ENCODE measurements at regions not wholly inside any gene's neighbourhood (a gene's known extent, or its start where the extent isn't known, plus 50 kb on each side); places are given as distances from the start of the nearest gene placed in this dataset.

DNA sequence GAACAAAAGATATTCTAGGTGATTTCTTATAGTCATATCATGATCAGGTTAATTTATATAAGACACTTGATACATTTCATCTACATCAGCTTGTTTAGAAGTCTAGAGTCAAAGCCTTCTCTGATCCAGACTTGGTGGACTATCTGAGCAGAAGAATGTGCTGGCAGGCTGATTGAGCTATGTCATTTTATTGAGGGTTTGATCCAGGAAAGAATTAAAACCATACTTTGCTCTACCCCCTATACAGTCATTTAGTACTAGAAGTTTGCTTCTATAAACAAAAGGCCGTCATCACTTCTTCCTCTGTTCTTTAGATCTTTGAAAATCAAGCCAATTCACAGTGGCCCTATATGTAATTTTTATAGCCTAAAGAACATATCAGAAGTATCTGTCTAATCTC is 173.1 kb upstream of the PITX2 start:
- no peak overlapping the region for H3K4me2 ChIP-seq (ENCODE audit: control insufficient read depth, extremely low read depth, insufficient read depth, low read depth, low read length)
- TF ChIP-seq EZH2 (IDR thresholded peaks at IDR 0.05; ENCODE audit: low read length) (no peak), CTCF (optimal IDR thresholded peaks at IDR 0.05 in 1 of 3, IDR thresholded peaks at IDR 0.05 in 1 of 3, conservative IDR thresholded peaks at IDR 0.05 in 1 of 3; ENCODE audit: extremely low read depth in 1 of 3, insufficient read depth in 2 of 3, low read length in 3 of 3) (no peak)
- no peaks in the 10 kb centered on the region for H4K20me1 ChIP-seq (ENCODE audit: control insufficient read depth, extremely low read depth, insufficient read depth, low read length)
- H3K9ac ChIP-seq (ENCODE audit: control insufficient read depth, extremely low read depth, insufficient read depth, low read length), result no peak overlapping the region
- no peak overlapping the region for H3K27ac ChIP-seq (ENCODE audit: control insufficient read depth, insufficient read depth, low read length)
- H3K9me1 ChIP-seq (ENCODE audit: control insufficient read depth, extremely low read depth, insufficient read depth, low read length), result no peaks in the 10 kb centered on the region
- no peaks in the 10 kb centered on the region for H3K4me1 ChIP-seq (ENCODE audit: control insufficient read depth, extremely low read depth, insufficient read depth, low read length)
- no peak overlapping the region for H3K4me3 ChIP-seq (ENCODE audit: control insufficient read depth in 2 of 3, extremely low read depth in 1 of 3, insufficient read depth in 2 of 3, low read depth in 1 of 3, low read length in 3 of 3)
- H3K36me3 ChIP-seq (ENCODE audit: control insufficient read depth in 2 of 2, extremely low read depth in 1 of 2, insufficient read depth in 2 of 2, low read length in 2 of 2), result no peaks in the 10 kb centered on the region
- FAIRE-seq (no peak), DNase-seq (ENCODE audit: low read depth, low spot score) (no peak)
- no peaks in the 10 kb centered on the region for H3K79me2 ChIP-seq (ENCODE audit: control insufficient read depth, insufficient read depth, low read length)
- dilution Hi-C loops (cut with MboI; ENCODE audit: extremely low pct_ligation_motif_present, low sequenced_read_pairs), result no loop called here
- H3K9me3 ChIP-seq (ENCODE audit: control insufficient read depth, low read depth, low read length), result no peaks in the 10 kb centered on the region
- no peak overlapping the region for H2AFZ ChIP-seq (ENCODE audit: control insufficient read depth, low read length)
- H3K27me3 ChIP-seq (ENCODE audit: control insufficient read depth, extremely low read depth, insufficient read depth, low read length), result no peaks in the 10 kb centered on the region

DNA sequence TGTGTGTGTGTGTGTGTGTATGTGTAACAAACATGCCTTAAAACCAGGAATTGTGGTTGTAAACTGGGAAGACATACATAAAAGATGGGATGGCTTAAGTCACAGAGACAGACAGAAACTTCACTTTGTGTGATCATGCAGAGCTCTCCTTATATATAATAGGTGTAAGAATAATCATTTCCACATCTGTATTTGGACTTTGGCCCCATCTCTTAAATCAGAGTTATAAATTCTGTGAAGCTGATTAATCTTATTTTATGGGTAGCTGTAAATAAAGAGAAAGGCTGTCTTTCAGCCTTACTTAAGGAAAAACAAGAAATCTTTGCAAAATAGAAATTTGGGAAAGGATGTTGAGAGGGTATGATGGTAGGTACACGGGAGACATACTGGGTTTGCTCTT is 174.6 kb upstream of the PITX2 start:
- FAIRE-seq (no peak), DNase-seq (ENCODE audit: low read depth, low spot score) (no peak)
- no peak overlapping the region for H3K9ac ChIP-seq (ENCODE audit: control insufficient read depth, extremely low read depth, insufficient read depth, low read length)
- TF ChIP-seq CTCF (optimal IDR thresholded peaks at IDR 0.05 in 1 of 3, IDR thresholded peaks at IDR 0.05 in 1 of 3, conservative IDR thresholded peaks at IDR 0.05 in 1 of 3; ENCODE audit: extremely low read depth in 1 of 3, insufficient read depth in 2 of 3, low read length in 3 of 3) (no peak), EZH2 (IDR thresholded peaks at IDR 0.05; ENCODE audit: low read length) (no peak)
- H3K36me3 ChIP-seq (ENCODE audit: control insufficient read depth in 2 of 2, extremely low read depth in 1 of 2, insufficient read depth in 2 of 2, low read length in 2 of 2), result no peaks in the 10 kb centered on the region
- no peak overlapping the region for H3K27ac ChIP-seq (ENCODE audit: control insufficient read depth, insufficient read depth, low read length)
- dilution Hi-C loops (cut with MboI; ENCODE audit: extremely low pct_ligation_motif_present, low sequenced_read_pairs), result no loop called here
- H3K27me3 ChIP-seq (ENCODE audit: control insufficient read depth, extremely low read depth, insufficient read depth, low read length), result no peaks in the 10 kb centered on the region
- no peak overlapping the region for H2AFZ ChIP-seq (ENCODE audit: control insufficient read depth, low read length)
- no peak overlapping the region for H3K4me3 ChIP-seq (ENCODE audit: control insufficient read depth in 2 of 3, extremely low read depth in 1 of 3, insufficient read depth in 2 of 3, low read depth in 1 of 3, low read length in 3 of 3)
- H3K79me2 ChIP-seq (ENCODE audit: control insufficient read depth, insufficient read depth, low read length), result no peaks in the 10 kb centered on the region
- H3K9me1 ChIP-seq (ENCODE audit: control insufficient read depth, extremely low read depth, insufficient read depth, low read length), result no peaks in the 10 kb centered on the region
- H4K20me1 ChIP-seq (ENCODE audit: control insufficient read depth, extremely low read depth, insufficient read depth, low read length), result no peaks in the 10 kb centered on the region
- H3K4me2 ChIP-seq (ENCODE audit: control insufficient read depth, extremely low read depth, insufficient read depth, low read depth, low read length), result no peak overlapping the region
- H3K9me3 ChIP-seq (ENCODE audit: control insufficient read depth, low read depth, low read length), result no peaks in the 10 kb centered on the region
- no peaks in the 10 kb centered on the region for H3K4me1 ChIP-seq (ENCODE audit: control insufficient read depth, extremely low read depth, insufficient read depth, low read length)

All from keratinocyte (primary cell).